ENCODE measurements at regions not wholly inside any gene's neighbourhood (a gene's known extent, or its start where the extent isn't known, plus 50 kb on each side); places are given as distances from the start of the nearest gene placed in this dataset.

- no peak overlapping the region for H2BK20ac ChIP-seq (ENCODE audit: low read depth, low read length)
- no peaks in the 10 kb centered on the region for H3K27me3 ChIP-seq (ENCODE audit: control insufficient read depth, insufficient read depth, low read length)
- H3K4ac ChIP-seq (ENCODE audit: low read depth, low read length) = no peak overlapping the region
- no peak overlapping the region for H4K91ac ChIP-seq (ENCODE audit: insufficient read depth, low read depth, low read length)
- no peak overlapping the region for H3K4me3 ChIP-seq (ENCODE audit: insufficient read depth, low read depth, low read length)
- no peak overlapping the region for H3K56ac ChIP-seq (ENCODE audit: extremely low read depth, insufficient read depth, low read length)
- H3K36me3 ChIP-seq (ENCODE audit: control insufficient read depth, insufficient read depth, low read length) = no peaks in the 10 kb centered on the region
- TF ChIP-seq MAFK (IDR thresholded peaks at IDR 0.05; ENCODE audit: low read depth, low read length) = peak; percentile 44; the same call in 1 of the 2 replicates
- no peak for TF ChIP-seq MXI1 (IDR thresholded peaks at IDR 0.05; ENCODE audit: borderline replicate concordance, low read depth, low read length)
- intact Hi-C loops (cut with micrococcal nuclease) = no loop called here
- no peak overlapping the region for H3K9ac ChIP-seq (ENCODE audit: low read depth, low read length)
- in situ Hi-C loops (cut with MboI; ENCODE audit: low sequenced_read_pairs) = no loop called here
- no peaks in the 10 kb centered on the region for H3K9me3 ChIP-seq (ENCODE audit: control insufficient read depth, insufficient read depth, low read length)
- H3K18ac ChIP-seq (ENCODE audit: low read depth, low read length) = no peak overlapping the region
- H2BK5ac ChIP-seq (ENCODE audit: low read depth, low read length, poor library complexity, severe bottlenecking) = no peak overlapping the region
- H2AK9ac ChIP-seq (replicated peaks; ENCODE audit: low read depth, low read length, poor library complexity) = no peak overlapping the region
- H3K27ac ChIP-seq (ENCODE audit: insufficient read depth, low read length) = no peak overlapping the region
- no peak overlapping the region for H2AK5ac ChIP-seq (ENCODE audit: low read depth, low read length)
- H3K9me1 ChIP-seq (ENCODE audit: insufficient read depth, low read length) = no peaks in the 10 kb centered on the region
- H3K23ac ChIP-seq (ENCODE audit: low read depth, low read length) = no peak overlapping the region
- CTCF ChIA-PET = no interaction called here
- no peak overlapping the region for H2BK15ac ChIP-seq (ENCODE audit: low read depth, low read length)
- WGBS, 2 experiments (ENCODE audit: extremely low coverage in 2 of 2, insufficient read length in 1 of 2) = no CpG with 5 or more reads among the region's 4 CpGs
- H3K14ac ChIP-seq (replicated peaks; ENCODE audit: low read depth, low read length) = no peak overlapping the region
- no TSS peak for BruUV-seq (replicated peaks)
- no peak overlapping the region for H2BK120ac ChIP-seq (ENCODE audit: low read depth, low read length)
- dilution Hi-C loops (cut with HindIII; ENCODE audit: low sequenced_read_pairs, unreplicated experiment) = no loop called here
- H4K5ac ChIP-seq (ENCODE audit: low read depth, low read length) = no peak overlapping the region
- H4K20me1 ChIP-seq (ENCODE audit: insufficient read depth, low read length) = no peaks in the 10 kb centered on the region
- H3K4me1 ChIP-seq (ENCODE audit: control insufficient read depth, insufficient read depth, low read length) = no peaks in the 10 kb centered on the region
- ATAC-seq (ENCODE audit: low read depth) (no peak), DNase-seq (no peak)
- H3K79me1 ChIP-seq (ENCODE audit: low read depth in 1 of 2, low read length in 2 of 2) = no peaks in the 10 kb centered on the region
- H4K8ac ChIP-seq (ENCODE audit: low read depth in 2 of 2, low read length in 2 of 2) = no peak overlapping the region
- no peak overlapping the region for H3K4me2 ChIP-seq (ENCODE audit: low read depth, low read length)
- POLR2A ChIA-PET (ENCODE audit: unreplicated experiment) = no interaction called here
- H2AFZ ChIP-seq (replicated peaks; ENCODE audit: low read length, poor library complexity) = no peak overlapping the region
Measured at GRCh38 chr12:38016602-38017001, 300.0 kb upstream of the ALG10B start.
